Head of caudate nucleus (tissue), 42 donors: ENCODE measurements at regions not wholly inside any gene's neighbourhood (a gene's known extent, or its start where the extent isn't known, plus 50 kb on each side); places are given as distances from the start of the nearest gene placed in this dataset.

ENCODE experiments used
- DNase-seq, 42 donors: peaks; one replicate each; pipeline versions ENCODE4 v3.0.0 to v3.0.0-alpha.2; 2020 to 2021; ENCODE audit warnings: mixed read lengths in 7 of 42
- intact Hi-C: fragments of 100-400 bp; cut with DNase I; formaldehyde crosslinking; loops from one replicate; pipeline ENCODE4 v1.15.0; 2022

DNA sequence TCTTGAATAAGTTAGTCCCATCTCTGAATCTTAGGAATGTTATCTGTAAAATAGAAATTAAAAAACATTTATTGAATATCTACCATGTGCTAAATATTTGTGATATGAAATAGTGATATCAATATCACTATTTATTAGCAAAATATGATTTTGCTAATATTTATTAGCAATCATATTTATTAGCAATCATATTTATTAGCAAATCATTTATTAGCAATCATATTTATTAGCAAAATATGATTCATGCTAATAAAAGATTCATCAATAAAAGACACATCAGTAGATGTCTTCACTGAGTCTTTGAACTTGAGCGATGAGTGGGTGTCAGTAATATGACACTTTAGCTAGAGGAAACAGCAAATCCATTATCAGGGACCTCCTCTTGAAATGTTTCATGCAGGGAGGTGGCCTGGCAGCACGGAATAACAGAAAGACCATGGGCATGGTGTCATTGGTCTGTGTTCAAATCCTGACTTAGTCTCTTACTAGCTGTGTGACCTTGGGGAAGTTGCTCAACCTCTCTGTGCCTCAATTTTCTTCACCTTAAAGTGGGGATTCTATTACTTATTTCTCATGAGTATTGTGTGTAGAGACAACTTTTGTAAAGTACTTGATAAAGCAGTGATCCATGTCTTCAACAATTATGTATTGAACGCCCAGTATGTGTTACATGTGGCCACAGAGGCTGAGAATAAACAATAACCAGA lies 456.2 kb upstream of the MEX3C start:
- no peak for DNase-seq
- intact Hi-C loops: no loop called here

DNA sequence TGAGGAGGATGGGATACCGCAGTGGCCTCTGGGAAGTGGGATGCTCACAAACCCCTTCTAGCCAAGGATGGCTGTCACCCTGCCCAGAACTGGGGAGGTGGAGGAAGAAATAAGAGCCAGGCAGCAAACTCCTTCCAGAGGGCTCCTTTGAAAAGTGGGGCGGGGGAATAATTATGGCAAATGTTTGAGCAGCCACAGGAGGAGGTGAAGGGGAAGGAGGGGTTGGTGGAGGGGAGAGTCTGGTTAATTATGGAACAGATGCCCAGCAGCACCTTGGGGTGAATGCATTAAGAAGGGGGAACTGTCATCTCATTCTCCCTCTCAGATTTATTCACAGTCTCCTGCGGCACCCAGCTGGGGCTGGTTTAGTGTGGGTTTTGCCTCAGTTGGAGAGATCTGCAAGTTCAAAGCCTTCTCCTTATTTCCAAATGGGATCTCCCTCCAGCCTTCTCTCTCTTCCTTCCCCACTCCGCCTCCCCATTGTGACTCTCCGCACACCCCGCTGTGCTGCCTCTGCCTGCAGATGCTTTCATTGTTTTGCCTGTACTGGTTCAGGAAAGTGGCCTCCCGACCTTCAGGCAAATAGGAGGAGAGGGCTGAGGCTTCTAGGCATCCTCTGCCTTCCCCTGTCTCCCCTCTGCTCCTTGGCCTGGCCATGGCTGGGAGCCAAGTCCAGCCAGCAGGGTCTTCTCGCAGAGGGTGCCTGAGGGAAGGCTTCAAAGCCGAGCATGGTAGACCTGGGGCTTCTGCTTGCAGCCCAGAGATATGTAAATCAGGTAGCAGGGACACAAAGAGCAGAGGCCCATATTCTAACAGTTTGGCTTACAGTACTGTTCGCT lies 457.2 kb upstream of the MEX3C start:
- DNase-seq: peak in 7 of 42 donors; percentile 8 to 54 (median 16)
- intact Hi-C loops: no loop called here

DNA sequence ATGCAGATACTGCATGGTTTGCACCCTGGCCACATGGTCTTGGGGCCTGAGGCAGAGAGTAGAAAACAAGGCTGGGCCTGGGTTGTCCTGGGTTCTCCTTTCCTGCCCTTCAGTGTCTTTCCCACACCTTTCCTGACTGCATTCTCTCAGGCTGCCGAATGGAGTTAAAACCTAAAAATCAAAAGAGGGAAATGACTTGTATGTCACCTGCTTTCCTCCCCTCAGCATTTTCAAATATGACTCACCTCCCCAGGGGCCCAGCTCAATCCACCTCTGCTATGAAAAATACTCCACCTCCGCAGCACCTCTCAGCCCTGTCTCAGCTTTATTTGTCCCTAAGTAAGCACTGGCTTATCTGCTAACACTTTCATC lies 457.8 kb upstream of the MEX3C start:
- DNase-seq: peak in 38 of 42 donors; percentile 15 to 85 (median 56)
- intact Hi-C loops: no loop called here

DNA sequence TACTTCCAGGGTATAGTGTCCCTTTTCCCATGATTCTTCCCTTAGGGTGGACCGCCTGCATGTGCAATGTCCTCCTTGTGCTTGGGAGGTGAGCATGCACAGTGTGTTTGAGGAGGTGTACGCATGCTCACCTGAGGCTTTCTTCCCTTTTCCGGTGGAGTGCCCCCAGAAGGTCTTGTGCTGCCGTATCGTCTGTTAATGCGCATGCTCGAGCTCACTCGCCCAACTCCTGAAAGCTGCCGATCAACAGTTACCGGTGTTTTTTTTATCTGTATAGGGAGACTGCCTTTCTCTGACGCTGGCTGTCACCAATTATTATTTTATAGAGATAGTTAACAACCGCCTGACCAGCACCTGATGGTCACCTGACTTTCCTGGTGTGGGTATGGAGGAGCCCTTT lies 458.8 kb upstream of the MEX3C start:
- no peak for DNase-seq
- intact Hi-C loops: no loop called here

- DNase-seq: no peak
- intact Hi-C loops: no loop called here
Observed at GRCh38 chr18:51658436-51658835, 461.0 kb upstream of the MEX3C start.

DNA sequence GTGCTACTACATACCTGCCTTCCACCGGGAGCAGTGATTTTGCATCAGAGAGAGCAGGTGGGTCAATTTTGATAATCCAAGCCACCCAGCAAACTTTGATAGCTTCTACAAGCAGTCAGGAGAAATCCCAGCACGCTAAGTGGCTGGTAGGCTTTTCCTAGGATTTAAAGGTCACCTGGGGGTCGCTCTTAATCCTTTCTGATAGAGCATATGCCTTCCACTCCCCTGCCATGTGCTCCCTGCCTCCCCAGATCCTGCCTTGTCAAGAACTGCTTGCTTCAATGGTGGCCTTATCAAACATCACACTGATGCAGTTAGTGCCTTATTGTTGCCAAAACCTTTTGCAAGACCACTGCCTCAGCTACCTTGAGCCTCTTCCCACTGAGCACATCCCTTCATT lies 462.3 kb upstream of the MEX3C start:
- no peak for DNase-seq
- intact Hi-C loops: loop anchor here (10.0 kb wide), 1 partner anchor 1015 kb away; no protein-coding TSS in a partner anchor

GRCh38 chr18:51660188-51660715 lies 462.8 kb upstream of the MEX3C start:
- intact Hi-C loops: loop anchor here (10.0 kb wide), 1 partner anchor 1015 kb away; no protein-coding TSS in a partner anchor
- no peak for DNase-seq

GRCh38 chr18:51664236-51664635 lies 466.8 kb upstream of the MEX3C start:
- DNase-seq: no peak
- intact Hi-C loops: loop anchor here (10.0 kb wide), 1 partner anchor 1011 kb away; no protein-coding TSS in a partner anchor

DNA sequence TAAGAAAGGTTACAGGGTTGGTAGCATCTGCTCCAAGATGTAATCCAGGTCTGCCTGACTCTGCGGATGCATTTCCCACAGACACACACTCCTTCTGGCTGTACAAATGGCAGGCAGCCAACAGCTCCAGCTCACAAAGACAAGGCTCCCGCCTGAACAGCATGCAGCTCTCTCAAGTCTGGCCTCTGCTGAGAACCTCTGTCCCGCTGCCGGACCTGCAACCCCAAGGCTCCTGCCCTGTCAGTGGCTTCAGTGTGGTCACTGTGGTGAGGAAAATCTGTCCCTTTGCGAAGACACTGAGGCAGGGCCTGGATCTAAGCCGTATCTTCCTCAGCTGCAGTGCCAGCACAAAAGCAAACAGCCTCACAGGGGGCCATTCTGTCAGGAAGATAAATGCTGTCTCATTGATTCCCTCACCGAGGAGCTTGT lies 469.3 kb upstream of the MEX3C start:
- intact Hi-C loops: loop anchor here (5.0 to 10.0 kb wide), 2 partner anchors 676 to 1008 kb away; partner anchors contain the start of gene DCC

DNA sequence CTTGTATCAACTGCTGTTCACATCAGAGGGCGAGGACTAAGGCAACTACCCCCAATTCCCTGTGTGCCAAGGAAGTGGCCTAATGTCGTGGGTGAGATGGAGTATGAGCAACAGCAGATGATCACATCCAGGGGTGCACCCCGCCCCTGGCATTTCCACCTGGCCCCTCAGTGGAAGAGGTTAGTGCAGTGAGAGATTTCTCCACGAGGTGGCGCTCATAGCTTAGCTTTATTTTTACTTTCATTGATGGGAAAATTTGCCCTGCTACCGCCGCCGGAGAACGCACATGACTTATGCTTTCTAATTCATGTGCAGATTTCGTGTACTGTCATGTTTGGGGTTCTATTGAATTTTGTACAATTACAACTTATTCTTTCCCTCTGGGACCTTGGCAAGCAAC lies 470.6 kb upstream of the MEX3C start:
- DNase-seq: peak; percentile 46 to 91 (median 80)
- intact Hi-C loops: loop anchor here (5.0 to 10.0 kb wide), 2 partner anchors 674 to 1007 kb away; partner anchors contain the start of gene DCC

More for the DNA sequence above, 469.3 kb upstream of the MEX3C start:
- peak; percentile 42 to 87 (median 68) for DNase-seq

DNA sequence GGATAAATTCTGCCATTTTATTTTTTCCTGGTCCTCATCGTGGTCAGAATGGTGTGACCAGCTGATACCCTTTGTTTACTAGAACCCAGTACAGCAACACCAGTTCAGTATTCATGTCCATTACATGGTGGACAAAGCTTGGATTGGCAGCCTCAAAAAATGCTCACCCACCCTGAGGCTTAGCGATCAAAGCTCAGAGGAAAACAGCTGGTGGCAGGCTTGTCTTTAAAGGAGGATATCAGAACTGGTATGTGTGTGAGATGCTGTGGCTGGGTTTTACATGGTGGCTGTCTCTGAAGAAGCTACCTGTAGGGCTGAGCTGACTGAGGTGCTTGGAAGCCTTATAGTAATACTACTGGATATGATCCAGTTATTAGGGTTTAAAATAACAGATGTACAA lies 471.1 kb upstream of the MEX3C start:
- intact Hi-C loops: loop anchor here (5.0 to 10.0 kb wide), 2 partner anchors 674 to 1006 kb away; partner anchors contain the start of gene DCC
- DNase-seq: peak in 7 of 42 donors; percentile 18 to 59 (median 28)

DNA sequence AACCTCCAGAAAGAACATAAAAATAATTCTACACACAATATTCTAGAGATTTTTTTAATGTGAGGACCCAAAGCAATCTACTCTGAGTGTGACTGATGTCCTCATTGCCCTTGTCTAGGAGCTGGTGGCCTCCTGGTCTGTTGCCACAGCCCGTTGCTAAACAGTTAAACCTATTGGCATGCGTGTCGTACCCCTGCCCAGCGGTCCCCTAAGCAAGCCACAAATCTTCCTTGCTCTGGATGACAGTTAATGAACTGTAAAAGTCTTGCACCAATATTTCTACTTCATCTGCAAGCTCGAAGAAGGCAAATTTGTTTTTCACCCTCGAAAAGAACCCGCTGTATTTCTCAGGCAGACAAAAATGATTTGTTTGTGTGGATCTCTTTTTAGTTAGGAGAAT lies 489.1 kb upstream of the MEX3C start:
- no peak for DNase-seq
- intact Hi-C loops: no loop called here

DNA sequence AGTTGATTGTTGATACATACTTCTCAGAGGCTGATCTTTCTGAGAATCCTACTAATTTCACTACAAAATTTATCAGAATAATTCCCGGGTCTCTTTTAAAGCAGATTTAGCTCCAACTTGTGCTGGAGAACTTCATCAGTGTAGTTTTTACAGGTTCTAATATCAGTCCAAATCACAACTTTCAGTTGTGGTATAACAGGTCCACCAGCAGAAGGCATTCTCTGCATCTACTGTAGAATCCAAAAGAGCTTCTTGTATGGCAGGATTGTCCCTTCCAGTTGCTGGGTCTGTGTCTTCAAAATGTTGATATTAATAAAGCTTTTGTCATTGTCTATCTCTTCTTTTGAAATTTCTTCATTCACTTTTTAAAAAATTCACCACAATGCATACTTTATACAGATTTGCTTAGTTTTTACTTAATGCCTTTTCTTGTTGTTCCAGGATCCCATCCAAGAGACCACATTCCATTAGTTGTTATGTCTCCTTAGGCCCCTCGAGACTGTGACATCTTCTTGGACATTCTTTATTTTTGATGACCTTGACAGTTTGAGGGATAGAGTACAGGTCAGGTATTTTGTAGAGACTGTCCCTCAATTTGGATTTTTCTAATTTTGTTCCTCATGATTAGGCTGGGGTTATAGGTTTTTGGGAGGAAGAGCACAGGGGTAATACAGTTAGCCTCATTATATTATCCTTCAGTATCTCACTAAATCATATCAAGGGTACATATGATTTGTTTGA lies 490.5 kb upstream of the MEX3C start:
- intact Hi-C loops: no loop called here
- no peak for DNase-seq

DNA sequence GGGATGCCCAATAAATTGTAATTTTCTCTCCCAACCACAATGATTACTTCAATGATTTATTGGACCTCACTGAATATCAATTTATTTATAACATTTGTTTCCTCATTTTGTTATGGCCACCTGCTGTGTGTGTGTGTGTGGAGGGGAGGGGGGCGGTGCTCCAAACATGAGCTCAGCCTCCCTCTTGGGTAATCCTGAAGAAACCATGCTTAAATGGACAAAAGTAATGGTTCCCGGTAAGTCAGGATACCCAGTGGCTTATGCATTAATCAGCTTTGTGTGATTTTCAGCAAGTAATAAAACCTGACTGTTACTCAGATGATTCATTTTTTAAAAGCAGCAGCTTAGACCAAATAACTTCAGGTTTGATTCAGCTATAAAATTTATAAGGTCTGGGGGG lies 495.1 kb upstream of the MEX3C start:
- intact Hi-C loops: no loop called here

GRCh38 chr18:51711298-51711889 lies 513.9 kb upstream of the MEX3C start:
- intact Hi-C loops: no loop called here
- DNase-seq: no peak

More for the DNA sequence above, 495.1 kb upstream of the MEX3C start:
- DNase-seq: no peak

DNA sequence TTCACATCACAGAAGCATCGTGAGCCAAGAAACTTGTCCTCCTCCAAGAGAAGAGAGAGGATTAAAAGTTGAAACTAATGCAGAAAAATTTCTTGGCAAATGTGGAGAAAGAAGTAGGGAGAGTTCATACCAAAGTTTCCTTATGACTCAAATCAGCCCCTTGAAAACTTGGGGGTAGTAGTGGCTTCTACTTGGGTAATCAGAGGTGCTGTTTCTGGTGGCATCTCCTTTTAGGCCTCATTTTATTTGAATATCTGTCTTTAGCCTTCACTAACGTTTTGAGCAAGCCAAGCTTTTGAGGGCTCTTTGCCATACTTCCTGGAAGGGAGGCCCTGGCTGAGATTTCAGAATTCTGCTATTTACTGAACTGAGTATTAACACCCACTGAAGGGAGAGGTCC lies 515.3 kb upstream of the MEX3C start:
- intact Hi-C loops: no loop called here
- peak in 2 of 42 donors; percentile 21 to 43 for DNase-seq

- no peak for DNase-seq
- intact Hi-C loops: no loop called here
Observed at GRCh38 chr18:51716277-51716676, 518.8 kb upstream of the MEX3C start.

GRCh38 chr18:51721388-51721787 lies 523.9 kb upstream of the MEX3C start:
- intact Hi-C loops: no loop called here
- DNase-seq: peak in 3 of 42 donors; percentile 8 to 29 (median 18)

DNA sequence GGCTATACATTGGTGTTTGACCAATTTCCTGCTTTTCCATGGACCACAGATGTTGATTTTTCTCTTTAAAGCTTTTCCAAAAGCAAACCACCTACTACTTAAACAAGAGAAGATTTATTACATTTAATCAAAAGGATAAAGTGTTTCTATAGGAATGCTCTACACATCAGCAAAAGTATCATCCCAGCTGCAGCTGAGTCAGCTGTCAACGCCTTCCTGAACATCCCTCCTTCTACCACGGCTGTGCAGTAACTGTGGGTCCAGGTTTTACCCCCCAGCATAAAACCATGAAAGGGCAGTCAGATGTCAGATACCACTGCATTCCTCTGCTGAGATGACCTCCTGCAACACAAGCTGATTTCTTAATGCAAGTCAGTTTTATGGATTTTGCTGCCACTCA lies 524.5 kb upstream of the MEX3C start:
- no peak for DNase-seq
- intact Hi-C loops: no loop called here
